SK-N-SH (cell line): ENCODE measurements at regions not wholly inside any gene's neighbourhood (a gene's known extent, or its start where the extent isn't known, plus 50 kb on each side); places are given as distances from the start of the nearest gene placed in this dataset.

Experiments used
- CTCF ChIA-PET: fragments of 300-600, 350-600 bp; formaldehyde crosslinking; extraction: SDS; loops from one replicate; lab custom pipeline; 2021; lab: Yijun Ruan, JAX
- POLR2A ChIA-PET: fragments of 350-600 bp; sonication (Branson Sonifier 250); formaldehyde crosslinking; extraction: SDS; loops from one replicate; lab custom pipeline; 2020; ENCODE audit warnings: antibody characterized with exemption, inconsistent platforms; lab: Yijun Ruan, JAX
- DNase-seq: peaks from one replicate; pipeline ENCODE4 v3.0.0; 2012
- H2AFZ ChIP-seq: fragments of 200-600 bp; sonication (generic); 2 replicates; pipeline ENCODE4 v1.8.1; 2016; ENCODE audit warnings: antibody characterized with exemption, mild to moderate bottlenecking, low read depth
- H3F3A ChIP-seq: fragments of 200-600 bp; sonication (generic); replicated peaks from 2 replicates; pipeline ENCODE3; 2016; ENCODE audit warnings: antibody characterized with exemption, mild to moderate bottlenecking; ENCODE audit not compliant: insufficient read depth
- H3K27ac ChIP-seq, 2 experiments: fragments of 200-500 bp in 1 of 2; fragments of 200-600 bp in 1 of 2; sonication (Bioruptor generic) in 1 of 2; sonication (generic), shearing (Covaris generic) in 1 of 2; 2 replicates each; pipeline versions ENCODE4 v1.5.1 to v1.6.1; 2014 to 2016; ENCODE audit warnings: low read depth in 2 of 2, inconsistent platforms in 1 of 2, low read length in 1 of 2, mild to moderate bottlenecking in 1 of 2, mixed read lengths in 1 of 2
- H3K27me3 ChIP-seq: fragments of 200-600 bp; sonication (generic), shearing (Covaris generic); 2 replicates; pipeline ENCODE4 v1.6.1; 2016; ENCODE audit warnings: mixed run types; ENCODE audit not compliant: insufficient read depth
- H3K36me3 ChIP-seq, 2 experiments: fragments of 200-500 bp in 1 of 2; fragments of 200-600 bp in 1 of 2; sonication (Bioruptor generic) in 1 of 2; sonication (generic) in 1 of 2; replicated peaks in 1 of 2; 2 replicates each; pipeline versions ENCODE3 to v1.5.1; 2014 to 2016; ENCODE audit warnings: low read length in 1 of 2, mild to moderate bottlenecking in 1 of 2; ENCODE audit not compliant: insufficient read depth in 2 of 2, control insufficient read depth in 1 of 2
- H3K4me1 ChIP-seq, 2 experiments: fragments of 200-500 bp in 1 of 2; fragments of 200-600 bp in 1 of 2; sonication (Bioruptor generic) in 1 of 2; sonication (generic), shearing (Covaris generic) in 1 of 2; 2 replicates each; pipeline versions ENCODE4 v1.5.1 to v1.6.1; 2014 to 2016; ENCODE audit warnings: low read depth in 1 of 2, low read length in 1 of 2, mixed run types in 1 of 2; ENCODE audit not compliant: insufficient read depth in 2 of 2, control insufficient read depth in 1 of 2
- H3K4me2 ChIP-seq: fragments of 200-600 bp; sonication (generic), shearing (Covaris generic); 2 replicates; pipeline ENCODE4 v1.6.1; 2017; ENCODE audit warnings: mixed run types
- H3K4me3 ChIP-seq, 2 experiments: fragments of 200-500 bp in 1 of 2; fragments of 200-600 bp in 1 of 2; sonication (Bioruptor generic) in 1 of 2; sonication (generic), shearing (Covaris generic) in 1 of 2; 2 replicates each; pipeline versions ENCODE4 v1.5.1 to v1.8.1; 2014 to 2016; ENCODE audit warnings: low read depth in 2 of 2, inconsistent platforms in 1 of 2, low read length in 1 of 2, mild to moderate bottlenecking in 1 of 2, mixed read lengths in 1 of 2, moderate library complexity in 1 of 2
- H3K79me2 ChIP-seq: fragments of 200-600 bp; sonication (generic); 2 replicates; pipeline ENCODE4 v1.8.1; 2017; ENCODE audit warnings: mild to moderate bottlenecking; ENCODE audit not compliant: insufficient read depth
- H3K9ac ChIP-seq: fragments of 200-600 bp; sonication (generic); 2 replicates; pipeline ENCODE4 v1.6.1; 2017; ENCODE audit warnings: mixed run types
- H3K9me2 ChIP-seq: fragments of 200-600 bp; sonication (generic); 2 replicates; pipeline ENCODE4 v1.6.1; 2017; ENCODE audit warnings: mixed run types
- H3K9me3 ChIP-seq: fragments of 200-600 bp; sonication (generic); 2 replicates; pipeline ENCODE4 v1.6.1; 2017; ENCODE audit warnings: mixed run types, mild to moderate bottlenecking, moderate library complexity
- H4K20me1 ChIP-seq: fragments of 200-600 bp; sonication (generic); 2 replicates; pipeline ENCODE4 v1.6.1; 2017; ENCODE audit warnings: mild to moderate bottlenecking, mixed run types; ENCODE audit not compliant: insufficient read depth
- CHD2 ChIP-seq: fragments of 150-350 bp; IDR thresholded peaks from 2 replicates; pipeline ENCODE4 v1.6.1; 2018; ENCODE audit warnings: low read length; ENCODE audit not compliant: partially characterized antibody
- ELF1 ChIP-seq: IDR thresholded peaks from 2 replicates; pipeline ENCODE4 v1.4.0; 2012
- EP300 ChIP-seq, 2 experiments: IDR thresholded peaks; 2 replicates each; pipeline versions ENCODE4 v1.4.0 to v1.6.1; 2012; ENCODE audit warnings: borderline replicate concordance in 1 of 2, low read depth in 1 of 2, low read length in 1 of 2
- EZH2phosphoT487 ChIP-seq: fragments of 200-600 bp; sonication (generic); IDR thresholded peaks from 2 replicates; pipeline ENCODE4 v1.6.1; 2017; ENCODE audit warnings: low read depth, mixed run types, mild to moderate bottlenecking, antibody characterized with exemption, moderate library complexity, borderline replicate concordance
- FOXJ3 ChIP-seq: sonication (generic); formaldehyde crosslinking; IDR thresholded peaks from 2 replicates; pipeline ENCODE4 v1.5.1; 2020; ENCODE audit warnings: mild to moderate bottlenecking, missing genetic modification reagents
- FOXM1 ChIP-seq: IDR thresholded peaks from 2 replicates; pipeline ENCODE4 v1.4.0; 2012; ENCODE audit warnings: low read depth, mild to moderate bottlenecking
- MEF2A ChIP-seq: IDR thresholded peaks from 2 replicates; pipeline ENCODE4 v1.4.0; 2012; ENCODE audit warnings: low read depth, borderline replicate concordance
- MXI1 ChIP-seq: IDR thresholded peaks from 2 replicates; pipeline ENCODE4 v1.6.1; 2012; ENCODE audit warnings: mild to moderate bottlenecking, low read depth, low read length, improper control_type of control experiment
- POLR2AphosphoS5 ChIP-seq: IDR thresholded peaks from 2 replicates; pipeline ENCODE4 v1.6.1; 2012; ENCODE audit warnings: low read depth, low read length
- RAD21 ChIP-seq: IDR thresholded peaks from 2 replicates; pipeline ENCODE4 v1.6.1; 2012; ENCODE audit warnings: mild to moderate bottlenecking, low read length
- RFX5 ChIP-seq: IDR thresholded peaks from 2 replicates; pipeline ENCODE4 v1.6.1; 2012; ENCODE audit warnings: mild to moderate bottlenecking, improper control_type of control experiment, low read length
- SMC3 ChIP-seq: IDR thresholded peaks from 2 replicates; pipeline ENCODE4 v1.6.1; 2012; ENCODE audit warnings: low read depth, low read length, improper control_type of control experiment
- TAF1 ChIP-seq: IDR thresholded peaks from 2 replicates; pipeline ENCODE4 v1.6.1; 2012; ENCODE audit warnings: low read depth, mild to moderate bottlenecking, low read length, moderate library complexity, borderline replicate concordance
- TCF12 ChIP-seq: IDR thresholded peaks from 2 replicates; pipeline ENCODE4 v1.4.0; 2012
- YY1 ChIP-seq: IDR thresholded peaks from 2 replicates; pipeline ENCODE4 v1.4.0; 2012; ENCODE audit warnings: low read depth, mild to moderate bottlenecking
- WGBS: methylation state at CpG from one replicate; pipeline ENCODE4 v1.1.6; 2017; ENCODE audit warnings: low lambda C conversion rate; 5-methylcytosine and 5-hydroxymethylcytosine counted together
- TF ChIP-seq, protein P1 (sequence below): fragments of 150-350 bp; IDR thresholded peaks from 2 replicates; pipeline ENCODE4 v1.6.1; 2017; ENCODE audit warnings: antibody characterized with exemption, low read length, low read depth, borderline replicate concordance
- TF ChIP-seq, protein P2 (sequence below): fragments of 150-350 bp; IDR thresholded peaks from 2 replicates; pipeline ENCODE4 v1.6.1; 2016; ENCODE audit warnings: mild to moderate bottlenecking, low read depth, low read length
- TF ChIP-seq, protein P3 (sequence below): IDR thresholded peaks from 2 replicates; pipeline ENCODE4 v1.4.0; 2012; ENCODE audit warnings: low read depth, borderline replicate concordance
- TF ChIP-seq, protein P4 (sequence below): IDR thresholded peaks from 2 replicates; pipeline ENCODE4; 2012

DNA sequence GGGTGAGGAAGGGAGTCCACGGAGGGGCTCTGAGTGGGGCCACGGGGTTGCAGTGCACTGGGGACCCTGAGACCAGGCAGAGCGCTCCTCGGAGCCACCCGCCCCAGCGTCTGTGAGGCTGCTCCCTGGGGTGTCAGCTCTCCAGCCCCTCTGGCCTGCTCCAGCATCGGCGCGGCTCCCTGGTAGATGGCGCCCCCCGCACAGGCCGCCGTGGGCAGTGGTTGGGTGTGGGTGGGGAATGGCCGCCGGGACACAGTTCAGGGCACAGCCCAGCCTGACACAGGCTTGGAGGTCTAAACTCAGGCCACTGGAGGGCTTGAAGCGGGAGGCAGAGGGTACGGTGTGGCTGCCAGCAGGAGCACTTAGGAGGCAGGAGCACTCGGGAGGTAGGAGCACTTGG is 222.6 kb upstream of the PPP2R2D start:
- Histone ChIP-seq H3K79me2 (no peaks in the 10 kb centered on the region), H3K9me3 (no peaks in the 10 kb centered on the region), H3K36me3 (no peaks in the 10 kb centered on the region), H3K27ac (no peak overlapping the region), H3K4me2 (no peak overlapping the region), H3K27me3 (no peaks in the 10 kb centered on the region), H4K20me1 (no peaks in the 10 kb centered on the region), H3K9me2 (no peaks in the 10 kb centered on the region), H3K4me3 (no peak overlapping the region), H3K9ac (no peak overlapping the region), H2AFZ (no peak overlapping the region), H3K4me1 (no peaks in the 10 kb centered on the region), H3F3A (no peaks in the 10 kb centered on the region)
- ChIA-PET POLR2A (no interaction called here), CTCF (no interaction called here)
- no peak for DNase-seq
- 57% methylated on average over 5 of the region's 18 CpGs for WGBS
- no peak for TF ChIP-seq FOXJ3 (CRISPR knock-in tag)
- no peak for TF ChIP-seq MEF2A
- no peak for TF ChIP-seq ELF1
- TF ChIP-seq, protein P1, sequence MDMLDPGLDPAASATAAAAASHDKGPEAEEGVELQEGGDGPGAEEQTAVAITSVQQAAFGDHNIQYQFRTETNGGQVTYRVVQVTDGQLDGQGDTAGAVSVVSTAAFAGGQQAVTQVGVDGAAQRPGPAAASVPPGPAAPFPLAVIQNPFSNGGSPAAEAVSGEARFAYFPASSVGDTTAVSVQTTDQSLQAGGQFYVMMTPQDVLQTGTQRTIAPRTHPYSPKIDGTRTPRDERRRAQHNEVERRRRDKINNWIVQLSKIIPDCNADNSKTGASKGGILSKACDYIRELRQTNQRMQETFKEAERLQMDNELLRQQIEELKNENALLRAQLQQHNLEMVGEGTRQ, result no peak
- TF ChIP-seq POLR2AphosphoS5, result no peak
- TF ChIP-seq TAF1, result no peak
- no peak for TF ChIP-seq MXI1
- TF ChIP-seq EZH2phosphoT487, result no peak
- no peak for TF ChIP-seq TCF12
- TF ChIP-seq YY1, result no peak
- no peak for TF ChIP-seq CHD2
- TF ChIP-seq, protein P2, sequence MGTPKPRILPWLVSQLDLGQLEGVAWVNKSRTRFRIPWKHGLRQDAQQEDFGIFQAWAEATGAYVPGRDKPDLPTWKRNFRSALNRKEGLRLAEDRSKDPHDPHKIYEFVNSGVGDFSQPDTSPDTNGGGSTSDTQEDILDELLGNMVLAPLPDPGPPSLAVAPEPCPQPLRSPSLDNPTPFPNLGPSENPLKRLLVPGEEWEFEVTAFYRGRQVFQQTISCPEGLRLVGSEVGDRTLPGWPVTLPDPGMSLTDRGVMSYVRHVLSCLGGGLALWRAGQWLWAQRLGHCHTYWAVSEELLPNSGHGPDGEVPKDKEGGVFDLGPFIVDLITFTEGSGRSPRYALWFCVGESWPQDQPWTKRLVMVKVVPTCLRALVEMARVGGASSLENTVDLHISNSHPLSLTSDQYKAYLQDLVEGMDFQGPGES, result no peak
- no peak for TF ChIP-seq RAD21
- TF ChIP-seq SMC3, result no peak
- TF ChIP-seq EP300 (IDR thresholded peaks at IDR 0.05; ENCODE audit: borderline replicate concordance in 1 of 2, low read depth in 1 of 2, low read length in 1 of 2), result no peak
- no peak for TF ChIP-seq RFX5
- TF ChIP-seq FOXM1, result no peak
- TF ChIP-seq, protein P3, sequence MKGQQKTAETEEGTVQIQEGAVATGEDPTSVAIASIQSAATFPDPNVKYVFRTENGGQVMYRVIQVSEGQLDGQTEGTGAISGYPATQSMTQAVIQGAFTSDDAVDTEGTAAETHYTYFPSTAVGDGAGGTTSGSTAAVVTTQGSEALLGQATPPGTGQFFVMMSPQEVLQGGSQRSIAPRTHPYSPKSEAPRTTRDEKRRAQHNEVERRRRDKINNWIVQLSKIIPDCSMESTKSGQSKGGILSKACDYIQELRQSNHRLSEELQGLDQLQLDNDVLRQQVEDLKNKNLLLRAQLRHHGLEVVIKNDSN, result no peak
- TF ChIP-seq, protein P4, sequence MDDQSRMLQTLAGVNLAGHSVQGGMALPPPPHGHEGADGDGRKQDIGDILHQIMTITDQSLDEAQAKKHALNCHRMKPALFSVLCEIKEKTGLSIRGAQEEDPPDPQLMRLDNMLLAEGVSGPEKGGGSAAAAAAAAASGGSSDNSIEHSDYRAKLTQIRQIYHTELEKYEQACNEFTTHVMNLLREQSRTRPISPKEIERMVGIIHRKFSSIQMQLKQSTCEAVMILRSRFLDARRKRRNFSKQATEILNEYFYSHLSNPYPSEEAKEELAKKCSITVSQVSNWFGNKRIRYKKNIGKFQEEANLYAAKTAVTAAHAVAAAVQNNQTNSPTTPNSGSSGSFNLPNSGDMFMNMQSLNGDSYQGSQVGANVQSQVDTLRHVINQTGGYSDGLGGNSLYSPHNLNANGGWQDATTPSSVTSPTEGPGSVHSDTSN, result no peak
